ACC112 (cell line): ENCODE measurements at regions not wholly inside any gene's neighbourhood (a gene's known extent, or its start where the extent isn't known, plus 50 kb on each side); places are given as distances from the start of the nearest gene placed in this dataset.
"Not testable (repeated sequence)": the region's sequence is repeated elsewhere in the genome, so short reads cannot be mapped to it uniquely, and the experiment has no call there.

ENCODE experiments used
- H2AFZ ChIP-seq: fragments of 200-600 bp; sonication (generic); one replicate; pipeline ENCODE4 v1.6.0; 2017; ENCODE audit warnings: antibody characterized with exemption, low read length; ENCODE audit not compliant: unreplicated experiment
- H3K27ac ChIP-seq: fragments of 200-600 bp; sonication (generic); 2 replicates; pipeline ENCODE4 v1.5.1; 2014; ENCODE audit warnings: low read depth, mild to moderate bottlenecking, antibody characterized with exemption, low read length, moderate library complexity
- H3K27me3 ChIP-seq: fragments of 200-600 bp; sonication (generic); 2 replicates; pipeline ENCODE4 v1.6.1; 2014; ENCODE audit warnings: mild to moderate bottlenecking, antibody characterized with exemption, low read length, moderate library complexity, mixed read lengths; ENCODE audit not compliant: insufficient read depth
- H3K36me3 ChIP-seq: fragments of 200-600 bp; sonication (generic); 2 replicates; pipeline ENCODE4 v1.6.1; 2016; ENCODE audit warnings: mild to moderate bottlenecking, antibody characterized with exemption, low read length, moderate library complexity, mixed read lengths; ENCODE audit not compliant: insufficient read depth
- H3K4me1 ChIP-seq: fragments of 200-600 bp; sonication (generic); one replicate; pipeline ENCODE4 v1.6.1; 2016; ENCODE audit warnings: low read length, mixed read lengths; ENCODE audit not compliant: insufficient read depth, unreplicated experiment, control insufficient read depth
- H3K4me3 ChIP-seq: fragments of 200-600 bp; sonication (generic); 2 replicates; pipeline ENCODE4 v1.5.1; 2014; ENCODE audit warnings: mild to moderate bottlenecking, low read depth, low read length
- H3K79me2 ChIP-seq: fragments of 200-600 bp; sonication (generic); one replicate; pipeline ENCODE4 v1.6.0; 2016; ENCODE audit warnings: low read length; ENCODE audit not compliant: control insufficient read depth, unreplicated experiment, insufficient read depth

DNA sequence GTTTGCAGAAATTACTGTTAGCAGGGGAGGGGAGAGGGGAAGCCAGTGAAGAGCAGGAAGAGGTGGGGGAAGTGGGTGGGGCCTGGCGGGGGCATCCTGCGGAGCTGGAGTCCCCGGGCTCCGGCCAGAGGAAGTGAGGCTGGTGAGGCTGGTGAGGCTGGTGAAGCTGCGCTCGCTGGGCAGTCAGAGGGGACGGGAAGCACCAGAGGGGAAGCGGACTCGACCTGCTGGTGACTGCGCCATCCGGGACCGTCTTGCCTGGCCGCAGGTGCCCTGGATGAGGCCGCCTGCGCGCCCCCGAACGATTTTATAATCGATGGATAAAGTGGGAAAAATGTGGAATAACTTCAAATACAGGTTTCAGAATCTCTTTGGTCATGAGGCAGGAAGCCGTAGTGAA, 635.3 kb upstream of the MARCKS start:
- Histone ChIP-seq H2AFZ (no peak overlapping the region), H3K4me3 (no peak overlapping the region), H3K4me1 (no peaks in the 10 kb centered on the region), H3K27me3 (no peaks in the 10 kb centered on the region), H3K79me2 (no peaks in the 10 kb centered on the region), H3K36me3 (no peaks in the 10 kb centered on the region), H3K27ac (no peak overlapping the region)

- Histone ChIP-seq H3K36me3 (no peaks in the 10 kb centered on the region), H3K27me3 (no peaks in the 10 kb centered on the region), H3K4me1 (no peaks in the 10 kb centered on the region), H2AFZ (no peak overlapping the region), H3K4me3 (no peak overlapping the region), H3K79me2 (no peaks in the 10 kb centered on the region), H3K27ac (no peak overlapping the region)
Observed at GRCh38 chr6:113246186-113246585, 611.0 kb upstream of the MARCKS start.

- Histone ChIP-seq H2AFZ (no peak overlapping the region), H3K4me3 (no peak overlapping the region), H3K79me2 (no peaks in the 10 kb centered on the region), H3K4me1 (no peaks in the 10 kb centered on the region), H3K27ac (no peak overlapping the region), H3K36me3 (no peaks in the 10 kb centered on the region), H3K27me3 (no peaks in the 10 kb centered on the region)
Observed at GRCh38 chr6:113248532-113248931, 608.6 kb upstream of the MARCKS start.

GRCh38 chr6:113254194-113254593, 603.0 kb upstream of the MARCKS start:
- not testable (repeated sequence) for H3K79me2 ChIP-seq, H3K27ac ChIP-seq, H2AFZ ChIP-seq, H3K36me3 ChIP-seq, H3K4me1 ChIP-seq, H3K27me3 ChIP-seq, H3K4me3 ChIP-seq

GRCh38 chr6:113258771-113259170, 598.4 kb upstream of the MARCKS start:
- Histone ChIP-seq H3K4me1 (no peaks in the 10 kb centered on the region), H3K36me3 (no peaks in the 10 kb centered on the region), H3K27me3 (no peaks in the 10 kb centered on the region), H3K4me3 (no peak overlapping the region), H3K79me2 (no peaks in the 10 kb centered on the region), H3K27ac (no peak overlapping the region), H2AFZ (no peak overlapping the region)

- Histone ChIP-seq H3K79me2 (no peaks in the 10 kb centered on the region), H2AFZ (no peak overlapping the region), H3K4me3 (no peak overlapping the region), H3K4me1 (peaks cover 3% of the 10 kb centered on the region), H3K27me3 (no peaks in the 10 kb centered on the region), H3K27ac (no peak overlapping the region), H3K36me3 (0 out of 2 replicates have a peak, but pooled peaks cover 7% of the 10 kb centered on the region)
Observed at GRCh38 chr6:113271437-113271836, 585.7 kb upstream of the MARCKS start.

GRCh38 chr6:113276601-113277000, 580.5 kb upstream of the MARCKS start:
- no peaks in the 10 kb centered on the region for H3K36me3 ChIP-seq
- H3K27me3 ChIP-seq: no peaks in the 10 kb centered on the region
- peaks cover 21% of the 10 kb centered on the region for H3K4me1 ChIP-seq
- no peak overlapping the region for H3K4me3 ChIP-seq
- H3K27ac ChIP-seq: no peak overlapping the region
- peak overlapping the region; percentile 44 for H2AFZ ChIP-seq
- no peaks in the 10 kb centered on the region for H3K79me2 ChIP-seq

GRCh38 chr6:113277111-113277510, 580.0 kb upstream of the MARCKS start:
- H2AFZ ChIP-seq: no peak overlapping the region
- H3K27ac ChIP-seq: no peak overlapping the region
- no peak overlapping the region for H3K4me3 ChIP-seq
- H3K4me1 ChIP-seq: peaks cover 22% of the 10 kb centered on the region
- no peaks in the 10 kb centered on the region for H3K27me3 ChIP-seq
- H3K36me3 ChIP-seq: no peaks in the 10 kb centered on the region
- no peaks in the 10 kb centered on the region for H3K79me2 ChIP-seq

DNA sequence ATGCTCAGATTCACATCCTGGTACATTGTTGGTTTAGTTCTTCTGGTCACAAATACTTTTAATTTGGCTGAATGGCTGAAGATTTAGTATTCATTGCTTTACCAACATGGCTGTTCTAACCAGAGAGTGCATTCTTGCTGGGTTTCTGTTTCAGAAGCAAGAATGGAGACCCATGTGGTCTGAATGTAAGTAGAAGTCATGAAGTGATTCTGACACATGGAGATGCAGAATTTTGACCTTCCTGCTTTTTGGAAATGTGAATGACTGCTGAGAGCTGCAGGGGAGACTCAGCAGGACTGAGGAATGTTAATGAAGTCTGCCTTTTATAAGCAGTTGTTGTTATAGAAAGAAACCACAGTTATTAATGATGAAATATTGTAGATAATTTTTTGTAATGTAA, 576.1 kb upstream of the MARCKS start:
- H3K27me3 ChIP-seq: no peaks in the 10 kb centered on the region
- H3K79me2 ChIP-seq: no peaks in the 10 kb centered on the region
- peaks cover 22% of the 10 kb centered on the region for H3K4me1 ChIP-seq
- no peaks in the 10 kb centered on the region for H3K36me3 ChIP-seq
- H3K4me3 ChIP-seq: no peak overlapping the region
- no peak overlapping the region for H3K27ac ChIP-seq
- peak overlapping the region; percentile 78 for H2AFZ ChIP-seq

GRCh38 chr6:113281431-113281830, 575.7 kb upstream of the MARCKS start:
- Histone ChIP-seq H2AFZ (peak overlapping the region; percentile 78), H3K79me2 (no peaks in the 10 kb centered on the region), H3K27me3 (no peaks in the 10 kb centered on the region), H3K27ac (no peak overlapping the region), H3K4me1 (peaks cover 20% of the 10 kb centered on the region), H3K4me3 (no peak overlapping the region), H3K36me3 (peaks cover 3% of the 10 kb centered on the region; the same call in 1 of the 2 replicates)

DNA sequence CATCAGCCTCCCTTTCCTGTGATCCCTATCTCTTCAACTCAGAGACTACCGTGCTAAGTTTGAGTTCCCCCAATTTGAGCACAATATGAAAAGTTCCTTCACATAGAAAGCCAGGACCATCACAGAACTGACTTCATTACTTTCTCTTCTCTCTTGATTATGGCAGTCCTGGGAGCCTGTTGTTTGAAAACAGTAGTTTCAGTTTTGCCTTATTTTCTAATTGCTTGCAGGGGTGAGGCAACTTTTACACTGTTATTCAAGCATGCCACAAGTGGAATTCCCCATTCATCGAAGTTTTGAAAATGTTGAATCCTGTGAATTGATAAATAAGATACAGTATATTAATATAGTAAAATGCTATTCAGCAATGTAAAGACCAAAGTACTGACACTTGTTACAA, 569.7 kb upstream of the MARCKS start:
- Histone ChIP-seq H3K79me2 (no peaks in the 10 kb centered on the region), H3K4me3 (no peak overlapping the region), H3K27me3 (no peaks in the 10 kb centered on the region), H3K4me1 (peaks cover 7% of the 10 kb centered on the region), H3K27ac (no peak overlapping the region), H2AFZ (no peak overlapping the region), H3K36me3 (peaks cover 4% of the 10 kb centered on the region; the same call in 1 of the 2 replicates)
